Activated naive CD4-positive, alpha-beta T cell treated with anti-CD3 and anti-CD28 coated beads, Interleukin-2, amount 10 ng/mL, durations not matched to agents 7 days and 5 days (primary cell): ENCODE measurements at regions not wholly inside any gene's neighbourhood (a gene's known extent, or its start where the extent isn't known, plus 50 kb on each side); places are given as distances from the start of the nearest gene placed in this dataset.

Source experiments
- CTCF ChIA-PET: fragments of 350-600 bp; sonication (Branson Sonifier 250); formaldehyde crosslinking; loops from one replicate; lab custom pipeline; 2021; ENCODE audit warnings: antibody characterized with exemption; lab: Charles Lee
- DNase-seq: peaks from one replicate; pipeline ENCODE4 v3.0.0-alpha.2; 2020
- H3K27ac Mint-ChIP-seq: one replicate; pipeline ENCODE4 v1.8.0; 2021; ENCODE audit warnings: mild to moderate bottlenecking, moderate library complexity, mixed read lengths
- H3K27me3 Mint-ChIP-seq: one replicate; pipeline ENCODE4 v1.8.0; 2021; ENCODE audit warnings: mild to moderate bottlenecking, mixed read lengths
- H3K36me3 Mint-ChIP-seq: one replicate; pipeline ENCODE4 v1.8.0; 2021; ENCODE audit warnings: mixed read lengths
- H3K4me1 Mint-ChIP-seq: one replicate; pipeline ENCODE4 v1.8.0; 2021; ENCODE audit warnings: mixed read lengths
- H3K4me3 Mint-ChIP-seq: one replicate; pipeline ENCODE4 v1.8.0; 2021; ENCODE audit warnings: mild to moderate bottlenecking, moderate library complexity, mixed read lengths
- H3K9me3 Mint-ChIP-seq: one replicate; pipeline ENCODE4 v1.8.0; 2021; ENCODE audit warnings: mixed read lengths

DNA sequence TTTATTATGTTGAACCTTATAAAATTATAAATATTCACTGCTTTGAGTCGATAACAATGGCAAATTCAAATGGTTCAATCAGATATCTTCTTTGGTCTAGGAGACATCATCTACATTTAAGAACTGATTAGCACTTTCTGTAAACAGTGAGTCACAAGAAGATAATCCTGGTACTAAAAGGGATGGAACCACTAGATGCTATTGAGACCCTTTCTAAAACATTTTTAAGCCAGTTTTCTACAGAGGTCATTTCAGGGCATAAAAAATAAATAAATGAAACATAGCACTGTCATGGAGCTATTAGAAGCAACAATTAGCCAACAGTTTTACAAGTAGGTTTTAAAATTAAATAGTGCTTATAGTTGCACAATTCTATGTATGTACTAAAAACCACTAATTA is 212.2 kb downstream of the DUSP6 start:
- Mint-ChIP-seq H3K4me3 (no peak overlapping the region), H3K27me3 (peaks cover 4% of the 10 kb centered on the region), H3K27ac (no peak overlapping the region), H3K9me3 (no peaks in the 10 kb centered on the region), H3K36me3 (no peaks in the 10 kb centered on the region), H3K4me1 (peaks cover 9% of the 10 kb centered on the region)
- CTCF ChIA-PET, result interaction anchor here (0.9 kb wide), 1 partner anchor 16 kb away, joined by 3 read pairs; no protein-coding TSS in a partner anchor
- DNase-seq, result no peak

DNA sequence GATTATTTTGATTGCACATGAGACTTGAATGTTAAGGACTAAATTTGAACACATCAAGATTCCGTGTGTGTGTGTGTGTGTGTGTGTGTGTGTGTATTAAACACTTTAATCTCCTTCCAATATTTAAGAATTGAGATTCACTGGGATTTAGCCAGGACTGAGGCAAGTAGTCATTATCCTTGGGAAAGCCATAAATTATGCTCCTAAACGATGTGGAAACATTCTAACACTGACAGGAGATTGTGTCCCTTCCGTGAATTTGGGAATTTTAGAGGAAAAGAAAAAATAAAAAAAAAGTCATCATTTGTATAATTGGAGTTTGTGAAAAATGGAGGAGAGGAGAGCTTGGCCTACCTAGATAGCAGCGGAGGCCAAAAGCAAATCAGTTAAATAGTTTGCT is 212.9 kb downstream of the DUSP6 start:
- CTCF ChIA-PET, result no interaction called here
- Mint-ChIP-seq H3K4me1 (peaks cover 9% of the 10 kb centered on the region), H3K27ac (no peak overlapping the region), H3K36me3 (no peaks in the 10 kb centered on the region), H3K27me3 (peaks cover 4% of the 10 kb centered on the region), H3K9me3 (no peaks in the 10 kb centered on the region), H3K4me3 (no peak overlapping the region)
- DNase-seq, result no peak

DNA sequence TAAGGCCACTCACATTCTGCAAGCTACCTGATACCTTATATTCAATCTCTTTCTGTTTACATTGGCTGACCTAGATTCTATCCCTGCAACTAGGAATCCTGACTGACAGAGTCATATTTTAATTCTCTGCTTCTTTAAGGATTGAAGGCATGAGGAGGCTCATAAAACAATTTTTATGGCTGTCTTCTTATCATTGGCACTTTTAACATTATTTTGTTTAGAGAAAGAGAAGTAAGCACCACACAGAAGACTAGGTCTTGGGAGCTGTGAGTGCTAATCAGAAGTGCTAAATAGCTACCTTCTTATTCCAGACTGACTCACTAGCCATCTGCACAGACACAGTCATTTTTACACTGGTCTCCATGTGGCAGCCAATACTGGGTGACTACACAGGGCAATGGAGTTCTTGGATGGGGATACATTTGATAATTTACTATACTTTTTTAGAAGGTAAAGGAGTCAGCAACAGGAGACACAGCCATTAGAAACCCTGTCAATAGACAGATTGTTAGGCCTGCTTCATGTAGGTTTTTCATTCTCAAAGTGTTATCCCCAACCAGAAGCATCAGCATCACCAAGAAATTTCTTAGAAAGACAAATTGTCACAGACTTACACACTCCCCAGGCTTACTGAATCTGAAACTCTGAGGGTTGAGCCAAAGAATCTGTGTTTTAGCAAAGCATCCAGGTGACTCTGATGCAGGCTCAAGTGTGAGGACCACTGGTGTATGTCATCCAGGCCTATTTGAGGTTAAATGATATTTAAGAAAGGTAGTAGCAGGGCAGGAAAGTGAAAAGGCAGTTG is 214.1 kb downstream of the DUSP6 start:
- Mint-ChIP-seq H3K27ac (no peak overlapping the region), H3K4me1 (peaks cover 9% of the 10 kb centered on the region), H3K36me3 (no peaks in the 10 kb centered on the region), H3K4me3 (no peak overlapping the region), H3K9me3 (no peaks in the 10 kb centered on the region), H3K27me3 (peaks cover 4% of the 10 kb centered on the region)
- DNase-seq, result no peak
- CTCF ChIA-PET, result no interaction called here

DNA sequence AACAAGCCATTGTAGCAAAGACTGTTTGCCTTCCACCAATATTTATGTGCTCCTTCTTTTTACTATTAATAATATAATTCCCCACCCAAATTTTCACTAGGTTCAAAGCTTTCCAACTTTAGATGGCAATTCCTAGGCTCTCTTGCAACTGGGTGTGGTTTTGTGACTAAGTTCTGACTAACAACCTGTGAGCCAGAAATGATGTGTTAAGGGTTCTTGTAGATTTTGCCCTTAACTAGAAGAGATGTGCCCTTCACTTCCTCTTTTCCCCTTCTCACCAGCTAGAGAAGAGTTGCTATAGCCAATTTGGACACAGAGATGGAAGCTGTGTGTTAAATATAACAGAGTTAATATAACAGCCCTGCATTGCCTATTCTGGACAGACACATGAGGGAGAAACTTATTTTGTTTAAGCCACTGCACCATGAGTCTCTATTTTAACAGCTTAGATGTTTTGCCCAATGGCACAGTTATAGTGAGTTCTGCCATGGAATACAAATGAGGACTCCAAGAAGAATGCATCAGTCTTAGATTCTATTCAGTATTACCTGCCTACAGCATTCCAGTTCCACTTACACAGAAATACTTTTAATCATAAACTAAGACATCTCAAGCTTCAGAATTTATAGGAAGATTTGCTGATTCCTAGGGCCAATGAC is 216.2 kb downstream of the DUSP6 start:
- H3K4me1 Mint-ChIP-seq, result peaks cover 9% of the 10 kb centered on the region
- no peaks in the 10 kb centered on the region for H3K9me3 Mint-ChIP-seq
- peaks cover 4% of the 10 kb centered on the region for H3K27me3 Mint-ChIP-seq
- no peaks in the 10 kb centered on the region for H3K36me3 Mint-ChIP-seq
- H3K4me3 Mint-ChIP-seq, result no peak overlapping the region
- no peak for DNase-seq
- H3K27ac Mint-ChIP-seq, result no peak overlapping the region
- CTCF ChIA-PET, result interaction anchor here (0.6 kb wide), 1 partner anchor 1043 kb away, joined by 3 read pairs; no protein-coding TSS in a partner anchor

DNA sequence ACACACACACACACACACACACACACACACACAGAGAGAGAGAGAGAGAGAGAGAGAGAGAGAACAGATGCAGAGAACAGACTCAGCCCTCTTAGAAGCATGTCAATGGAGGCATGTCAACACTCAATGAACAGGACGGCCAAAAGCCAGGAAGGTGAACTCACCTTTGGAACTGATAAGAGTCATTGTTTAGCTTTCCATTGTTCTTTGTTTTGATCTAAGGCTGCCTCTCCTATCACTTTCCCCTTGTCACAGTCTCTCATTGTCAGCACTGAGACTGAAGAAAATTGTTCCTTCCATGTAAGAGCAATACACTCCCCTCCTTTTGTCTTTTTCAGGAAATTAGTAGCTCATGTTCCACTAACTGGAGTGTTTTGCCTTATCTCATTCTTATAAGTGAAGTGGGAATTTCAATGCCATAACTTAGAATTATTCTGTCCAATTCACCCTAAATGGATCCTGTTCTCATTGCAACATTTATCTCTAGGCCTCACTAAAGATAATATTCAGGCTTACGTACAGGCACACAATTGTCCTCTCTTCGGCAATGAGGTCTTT is 218.0 kb downstream of the DUSP6 start:
- CTCF ChIA-PET, result interaction anchor here (0.7 kb wide), 1 partner anchor 93 kb away, joined by 3 read pairs; no protein-coding TSS in a partner anchor
- no peak overlapping the region for H3K4me3 Mint-ChIP-seq
- no peak overlapping the region for H3K27ac Mint-ChIP-seq

DNA sequence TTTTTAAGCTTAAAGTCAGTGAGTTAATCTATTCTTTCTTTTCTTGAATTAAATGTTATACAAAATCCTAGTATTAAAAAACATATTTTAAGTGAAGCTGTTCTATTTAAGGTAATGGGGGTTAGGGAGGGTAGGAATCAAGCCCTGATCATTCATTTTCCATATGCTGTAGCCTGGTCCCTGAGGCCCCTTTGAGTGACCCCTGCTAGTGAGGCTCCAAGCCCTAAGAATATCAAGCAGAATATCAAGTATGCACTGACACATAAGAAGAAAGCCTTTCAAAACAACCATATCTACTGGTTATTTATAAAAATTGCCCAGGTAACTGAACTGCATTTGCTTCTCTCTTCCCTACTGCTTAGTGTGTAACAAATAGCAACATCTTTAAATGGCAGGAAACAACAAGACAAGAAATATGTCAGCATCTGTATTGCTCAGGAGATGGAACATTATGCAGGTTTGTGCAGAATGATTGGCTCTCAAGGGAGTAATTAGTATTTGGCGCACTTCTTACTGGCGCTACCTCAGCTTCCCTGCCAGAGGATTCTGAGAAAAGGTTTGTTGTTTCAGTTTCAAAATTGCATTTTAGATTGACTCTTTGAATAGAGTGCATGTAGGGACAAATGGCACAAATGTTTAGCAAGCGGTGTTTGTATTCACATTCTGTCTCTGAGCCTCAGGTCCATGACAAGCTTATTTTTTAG is 223.0 kb downstream of the DUSP6 start:
- DNase-seq, result peak; percentile 22
- H3K36me3 Mint-ChIP-seq, result no peaks in the 10 kb centered on the region
- H3K4me3 Mint-ChIP-seq, result no peak overlapping the region
- no peaks in the 10 kb centered on the region for H3K27me3 Mint-ChIP-seq
- CTCF ChIA-PET, result interaction anchor here (1.1 kb wide), 2 partner anchors 52 to 217 kb away, joined by 3 read pairs; no protein-coding TSS in a partner anchor
- no peak overlapping the region for H3K27ac Mint-ChIP-seq
- peaks cover 3% of the 10 kb centered on the region for H3K9me3 Mint-ChIP-seq
- peaks cover 4% of the 10 kb centered on the region for H3K4me1 Mint-ChIP-seq

More for the DNA sequence above, 218.0 kb downstream of the DUSP6 start:
- peaks cover 13% of the 10 kb centered on the region for H3K4me1 Mint-ChIP-seq
- no peaks in the 10 kb centered on the region for H3K27me3 Mint-ChIP-seq
- DNase-seq, result no peak
- H3K9me3 Mint-ChIP-seq, result peaks cover 3% of the 10 kb centered on the region
- no peaks in the 10 kb centered on the region for H3K36me3 Mint-ChIP-seq

DNA sequence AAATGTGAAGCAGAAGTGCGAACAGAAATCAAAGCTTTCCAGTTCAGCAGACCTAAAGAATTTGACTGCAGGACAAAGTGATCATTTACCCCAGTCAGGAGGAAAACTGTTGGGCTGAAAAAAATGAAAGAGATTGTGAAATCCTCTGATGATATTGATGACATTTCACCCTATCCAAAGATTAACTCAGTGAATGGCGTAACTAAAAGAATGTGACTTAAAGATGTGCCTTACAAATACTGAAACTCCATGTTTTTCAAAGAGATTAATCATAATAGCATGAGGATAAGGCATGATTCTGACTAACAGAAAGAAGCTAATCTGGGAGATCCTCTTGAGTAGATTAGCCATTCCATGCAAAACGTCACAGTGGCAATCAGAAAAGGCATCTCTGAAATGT is 225.6 kb downstream of the DUSP6 start:
- Mint-ChIP-seq H3K27ac (no peak overlapping the region), H3K4me3 (no peak overlapping the region), H3K27me3 (no peaks in the 10 kb centered on the region), H3K9me3 (peaks cover 3% of the 10 kb centered on the region), H3K4me1 (peaks cover 4% of the 10 kb centered on the region), H3K36me3 (no peaks in the 10 kb centered on the region)
- no peak for DNase-seq
- CTCF ChIA-PET, result no interaction called here

DNA sequence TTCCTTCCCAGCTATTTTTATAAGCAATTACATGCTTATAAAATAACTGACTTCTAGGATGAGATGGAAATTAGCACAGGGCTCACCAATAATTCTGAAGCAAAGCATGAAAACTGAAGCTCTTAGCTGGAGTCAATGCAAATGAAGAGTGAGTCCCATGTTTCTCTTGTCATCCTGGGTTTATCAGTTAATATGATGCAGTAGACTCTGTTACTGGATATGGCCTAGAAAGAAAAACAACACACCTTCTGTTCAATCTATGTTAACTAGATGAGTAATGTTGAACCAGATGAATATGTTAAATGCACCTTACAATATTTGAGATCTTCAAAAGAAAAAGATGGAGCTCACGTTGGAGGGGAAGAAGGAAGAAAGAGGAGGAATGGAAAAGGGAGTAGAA is 229.4 kb downstream of the DUSP6 start:
- no peaks in the 10 kb centered on the region for H3K4me1 Mint-ChIP-seq

DNA sequence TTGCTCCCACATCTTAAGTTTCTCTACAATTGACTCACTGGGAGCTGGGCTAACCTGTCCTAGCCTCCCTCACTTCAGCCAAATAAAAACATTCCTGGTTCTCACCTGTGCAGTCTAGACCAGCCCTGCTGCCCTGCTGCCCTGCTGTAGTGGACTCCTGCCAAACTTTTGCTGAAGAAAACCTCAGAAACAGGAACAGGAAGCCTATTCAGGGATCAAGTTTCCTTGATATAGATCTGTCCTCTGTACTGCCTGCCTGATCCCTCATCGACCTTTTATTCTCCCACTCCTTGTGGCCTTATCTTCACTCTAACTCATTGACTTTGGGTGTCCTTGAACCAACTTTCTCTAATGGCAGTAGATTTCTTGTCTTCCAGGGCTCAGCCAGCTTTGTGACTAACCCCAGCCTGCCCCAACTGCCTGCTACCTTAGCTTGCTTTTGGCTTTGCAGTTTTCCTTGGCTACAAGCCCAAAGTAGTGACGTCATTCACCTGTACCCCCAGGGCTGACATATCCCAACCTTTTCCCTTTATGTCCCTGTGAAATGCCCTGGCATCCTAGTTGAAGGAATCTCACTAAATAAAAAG is 234.8 kb downstream of the DUSP6 start:
- Mint-ChIP-seq H3K36me3 (no peaks in the 10 kb centered on the region), H3K27me3 (peaks cover 4% of the 10 kb centered on the region), H3K9me3 (peaks cover 2% of the 10 kb centered on the region), H3K4me3 (no peak overlapping the region), H3K4me1 (peaks cover 7% of the 10 kb centered on the region), H3K27ac (peak overlapping the region; percentile 6)
- no peak for DNase-seq
- CTCF ChIA-PET, result interaction anchor here (1.0 kb wide), 1 partner anchor 8 kb away, joined by 3 read pairs; no protein-coding TSS in a partner anchor

More for the DNA sequence above, 229.4 kb downstream of the DUSP6 start:
- Mint-ChIP-seq H3K4me3 (no peak overlapping the region), H3K36me3 (no peaks in the 10 kb centered on the region), H3K9me3 (peaks cover 2% of the 10 kb centered on the region), H3K27me3 (no peaks in the 10 kb centered on the region), H3K27ac (no peak overlapping the region)
- DNase-seq, result no peak
- CTCF ChIA-PET, result interaction anchor here (0.8 kb wide), 1 partner anchor 21 kb away, joined by 3 read pairs; no protein-coding TSS in a partner anchor

DNA sequence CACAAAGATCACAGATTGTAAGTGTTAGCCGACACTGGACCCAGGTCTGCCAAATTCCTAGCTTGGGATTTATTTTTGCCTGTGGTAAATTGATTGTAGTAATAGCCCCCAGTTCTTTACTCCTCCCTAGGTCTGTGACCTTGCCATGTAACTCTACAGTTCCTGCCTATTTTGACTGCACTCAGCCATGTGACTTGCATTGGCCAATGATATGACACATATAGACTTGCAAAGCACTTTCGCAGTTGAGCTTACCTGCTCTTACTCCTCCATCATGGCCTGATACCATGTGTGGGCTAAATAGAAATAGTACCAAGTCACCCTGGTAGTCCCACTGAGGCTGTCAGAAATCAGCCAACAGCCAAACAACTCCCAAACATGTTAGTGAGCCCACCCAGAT is 240.3 kb downstream of the DUSP6 start:
- H3K4me1 Mint-ChIP-seq, result no peaks in the 10 kb centered on the region
- H3K9me3 Mint-ChIP-seq, result no peaks in the 10 kb centered on the region
- no peak overlapping the region for H3K4me3 Mint-ChIP-seq
- peaks cover 4% of the 10 kb centered on the region for H3K27me3 Mint-ChIP-seq
- no peak for DNase-seq
- CTCF ChIA-PET, result no interaction called here
- H3K36me3 Mint-ChIP-seq, result no peaks in the 10 kb centered on the region
- H3K27ac Mint-ChIP-seq, result no peak overlapping the region

DNA sequence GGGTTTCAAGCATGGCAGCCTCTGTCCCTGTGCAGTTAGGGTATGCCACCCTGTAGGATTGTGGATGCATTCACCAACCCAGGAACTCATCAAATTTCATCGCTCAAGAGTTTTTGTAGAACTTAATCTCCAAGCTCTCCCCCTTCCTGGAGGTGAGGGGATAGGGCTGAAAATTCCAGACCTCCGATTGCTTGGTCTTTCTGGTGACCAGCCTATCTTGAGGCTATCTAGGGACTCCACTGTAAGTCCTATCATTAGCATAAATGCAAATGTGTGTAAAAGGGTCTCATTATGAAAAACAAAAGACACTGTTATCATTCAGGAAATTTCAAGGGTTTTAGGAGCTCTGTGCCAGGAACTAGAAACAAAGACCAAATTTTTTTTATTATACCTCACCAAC is 244.0 kb downstream of the DUSP6 start:
- Mint-ChIP-seq H3K27me3 (no peaks in the 10 kb centered on the region), H3K4me1 (no peaks in the 10 kb centered on the region), H3K4me3 (no peak overlapping the region), H3K27ac (no peak overlapping the region), H3K9me3 (no peaks in the 10 kb centered on the region), H3K36me3 (no peaks in the 10 kb centered on the region)
- CTCF ChIA-PET, result no interaction called here
- no peak for DNase-seq

DNA sequence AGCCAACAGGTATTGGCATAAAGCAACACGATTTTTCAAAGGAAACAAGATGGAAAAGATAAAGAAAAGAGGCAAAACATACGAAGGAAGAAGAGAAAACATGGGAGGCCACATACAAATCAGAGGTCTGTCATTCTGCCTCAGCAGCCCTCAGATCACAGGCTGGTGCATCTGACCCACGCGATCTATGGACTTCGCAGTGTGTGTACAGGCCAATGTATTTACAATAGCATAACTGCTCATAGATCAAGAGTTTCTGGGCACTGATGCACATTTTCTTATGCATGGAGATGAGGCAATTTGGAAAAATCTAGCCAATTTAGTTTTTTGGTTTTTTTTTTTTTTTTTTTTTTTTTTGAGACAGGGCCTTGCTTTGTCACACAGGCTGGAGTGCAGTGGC is 245.4 kb downstream of the DUSP6 start:
- no peaks in the 10 kb centered on the region for H3K27me3 Mint-ChIP-seq
- H3K36me3 Mint-ChIP-seq, result no peaks in the 10 kb centered on the region
- no peak overlapping the region for H3K27ac Mint-ChIP-seq
- no peaks in the 10 kb centered on the region for H3K4me1 Mint-ChIP-seq
- H3K4me3 Mint-ChIP-seq, result no peak overlapping the region
- H3K9me3 Mint-ChIP-seq, result no peaks in the 10 kb centered on the region
- CTCF ChIA-PET, result no interaction called here
- DNase-seq, result no peak

DNA sequence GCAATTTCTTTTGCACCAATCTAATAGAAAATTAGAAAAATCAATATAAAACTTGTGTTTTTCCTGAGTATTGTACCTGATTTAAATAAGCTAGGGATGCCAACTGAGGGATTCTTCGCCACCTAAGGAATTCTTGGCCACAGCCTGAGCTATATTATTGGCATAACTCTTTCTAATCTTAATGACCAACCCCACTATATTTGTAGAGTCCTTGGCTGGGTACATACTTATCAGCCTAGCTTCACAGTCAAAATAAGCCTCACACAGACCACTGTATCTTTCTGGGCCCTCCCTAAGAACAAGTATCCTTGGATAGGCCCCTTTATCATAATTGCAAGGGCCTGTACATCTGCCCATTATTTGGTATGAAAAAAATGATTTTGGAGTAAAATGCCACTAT is 247.1 kb downstream of the DUSP6 start:
- Mint-ChIP-seq H3K27me3 (no peaks in the 10 kb centered on the region), H3K27ac (no peak overlapping the region), H3K4me3 (no peak overlapping the region), H3K36me3 (no peaks in the 10 kb centered on the region), H3K9me3 (no peaks in the 10 kb centered on the region), H3K4me1 (no peaks in the 10 kb centered on the region)
- no peak for DNase-seq
- CTCF ChIA-PET, result no interaction called here

DNA sequence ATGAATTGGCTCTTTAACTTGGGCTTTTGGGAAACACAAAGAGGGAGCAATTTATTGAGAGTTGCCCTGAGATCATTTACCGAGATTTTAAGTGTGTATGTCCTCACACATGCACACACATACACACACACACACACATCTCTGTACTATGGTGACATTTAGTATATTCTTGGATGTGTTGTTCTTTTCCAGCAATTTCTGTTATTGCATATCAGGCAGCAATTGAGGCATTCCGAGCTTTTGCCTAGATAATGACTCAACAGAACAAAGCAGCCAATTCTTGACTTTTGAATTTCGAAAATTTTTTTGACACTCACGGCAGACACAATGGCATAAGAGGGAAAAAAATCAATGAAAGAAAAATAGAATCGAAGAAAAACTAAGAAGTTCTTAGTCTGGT is 248.5 kb downstream of the DUSP6 start:
- no peaks in the 10 kb centered on the region for H3K36me3 Mint-ChIP-seq
- no peak for DNase-seq
- no peaks in the 10 kb centered on the region for H3K9me3 Mint-ChIP-seq
- H3K4me3 Mint-ChIP-seq, result no peak overlapping the region
- H3K27ac Mint-ChIP-seq, result no peak overlapping the region
- CTCF ChIA-PET, result no interaction called here
- H3K4me1 Mint-ChIP-seq, result no peaks in the 10 kb centered on the region
- no peaks in the 10 kb centered on the region for H3K27me3 Mint-ChIP-seq
